H1 (cell line): ENCODE measurements at regions not wholly inside any gene's neighbourhood (a gene's known extent, or its start where the extent isn't known, plus 50 kb on each side); places are given as distances from the start of the nearest gene placed in this dataset.

Source experiments
- CTCF ChIA-PET: fragments of 300-600 bp; sonication (Branson Sonifier 250); formaldehyde crosslinking; loops from one replicate; lab custom pipeline; 2021; ENCODE audit not compliant: partially characterized antibody; lab: Charles Lee
- POLR2A ChIA-PET: fragments of 300-600 bp; sonication (Branson Sonifier 250); formaldehyde crosslinking; loops from one replicate; lab custom pipeline; 2021; ENCODE audit warnings: inconsistent platforms; ENCODE audit not compliant: partially characterized antibody; lab: Charles Lee
- DNase-seq, 2 experiments: peaks; one replicate each; pipeline versions ENCODE4 v3.0.0 to v3.0.0-alpha.2; 2010 to 2022; ENCODE audit warnings: low spot score in 2 of 2, low read depth in 1 of 2, mixed read lengths in 1 of 2
- FAIRE-seq: peaks from 2 replicates; lab custom pipeline; 2011; peaks lifted over from hg19 to GRCh38; lab: Jason Lieb, UNC
- H2AFZ ChIP-seq: 2 replicates; pipeline ENCODE4 v1.8.1; 2012; ENCODE audit warnings: low read length, inconsistent platforms
- H2AK5ac ChIP-seq: 2 replicates; pipeline ENCODE4 v1.6.1; 2013; ENCODE audit warnings: low read depth, low read length
- H2BK120ac ChIP-seq: replicated peaks from 2 replicates; pipeline ENCODE3; 2013; ENCODE audit warnings: low read depth, low read length, inconsistent platforms
- H2BK12ac ChIP-seq: 2 replicates; pipeline ENCODE4 v1.6.1; 2013; ENCODE audit warnings: low read depth, low read length
- H2BK15ac ChIP-seq: 2 replicates; pipeline ENCODE4 v1.6.1; 2013; ENCODE audit warnings: low read length
- H2BK20ac ChIP-seq: 2 replicates; pipeline ENCODE4 v1.6.1; 2013; ENCODE audit warnings: low read length
- H2BK5ac ChIP-seq: 2 replicates; pipeline ENCODE4 v1.6.1; 2013; ENCODE audit warnings: low read depth, low read length
- H3K14ac ChIP-seq: 2 replicates; pipeline ENCODE4 v1.6.1; 2013; ENCODE audit warnings: inconsistent platforms; ENCODE audit not compliant: insufficient read length
- H3K18ac ChIP-seq: 2 replicates; pipeline ENCODE4 v1.6.1; 2013; ENCODE audit warnings: low read length; ENCODE audit errors: extremely low read depth
- H3K23ac ChIP-seq: 2 replicates; pipeline ENCODE4 v1.6.1; 2013; ENCODE audit warnings: inconsistent platforms; ENCODE audit not compliant: insufficient read length
- H3K23me2 ChIP-seq: 2 replicates; pipeline ENCODE4 v1.6.1; 2013; ENCODE audit warnings: low read depth, low read length
- H3K27ac ChIP-seq: 2 replicates; pipeline ENCODE4 v1.6.1; 2011; ENCODE audit warnings: low read depth, low read length, inconsistent platforms
- H3K27me3 ChIP-seq, 4 experiments: replicated peaks in 1 of 4; 1 replicate in 1 of 4; 2 replicates in 3 of 4; pipeline versions ENCODE4 v1.6.1 to v1.8.1; 2011 to 2013; ENCODE audit warnings: low read length in 3 of 4, mild to moderate bottlenecking in 3 of 4, inconsistent platforms in 2 of 4, mixed read lengths in 2 of 4, moderate library complexity in 1 of 4; ENCODE audit not compliant: control insufficient read depth in 3 of 4, insufficient read depth in 3 of 4; ENCODE audit errors: extremely low read depth in 1 of 4
- H3K36me3 ChIP-seq, 4 experiments: 2 replicates each; pipeline versions ENCODE4 v1.6.1 to v1.8.1; 2011 to 2013; ENCODE audit warnings: mild to moderate bottlenecking in 4 of 4, low read length in 3 of 4, moderate library complexity in 2 of 4, control low read depth in 1 of 4, inconsistent platforms in 1 of 4; ENCODE audit not compliant: insufficient read depth in 4 of 4, control insufficient read depth in 2 of 4
- H3K4ac ChIP-seq: replicated peaks from 2 replicates; pipeline ENCODE3; 2013; ENCODE audit warnings: low read length, low read depth, mixed read lengths, inconsistent platforms; ENCODE audit not compliant: insufficient read length
- H3K4me1 ChIP-seq, 4 experiments: replicated peaks in 1 of 4; 1 replicate in 1 of 4; 2 replicates in 3 of 4; pipeline versions ENCODE4 v1.6.1 to v1.8.1; 2011 to 2013; ENCODE audit warnings: low read length in 3 of 4, inconsistent platforms in 2 of 4, mixed read lengths in 1 of 4; ENCODE audit not compliant: insufficient read depth in 4 of 4, control insufficient read depth in 3 of 4
- H3K4me2 ChIP-seq, 2 experiments: 2 replicates each; pipeline versions ENCODE4 v1.6.1 to v1.8.1; 2011 to 2013; ENCODE audit warnings: low read depth in 2 of 2, low read length in 2 of 2, control low read depth in 1 of 2, inconsistent platforms in 1 of 2, mild to moderate bottlenecking in 1 of 2; ENCODE audit not compliant: insufficient read depth in 1 of 2
- H3K4me3 ChIP-seq, 4 experiments: fragments of 200-600, 300-600 bp in 1 of 4; sonication (generic), shearing (Covaris generic), sonication (Bioruptor Twin) in 1 of 4; 2 replicates each; pipeline versions ENCODE4 v1.5.1 to v1.8.1; 2011 to 2016; ENCODE audit warnings: low read length in 4 of 4, low read depth in 3 of 4, control low read depth in 2 of 4, inconsistent platforms in 2 of 4, mild to moderate bottlenecking in 2 of 4, mixed read lengths in 1 of 4, moderate library complexity in 1 of 4; ENCODE audit not compliant: insufficient read depth in 2 of 4; ENCODE audit errors: extremely low read depth in 1 of 4
- H3K56ac ChIP-seq: replicated peaks from 2 replicates; pipeline ENCODE3; 2013; ENCODE audit warnings: low read depth, mild to moderate bottlenecking, mixed read lengths, low read length, inconsistent platforms; ENCODE audit not compliant: insufficient read length
- H3K79me1 ChIP-seq: 2 replicates; pipeline ENCODE4 v1.6.1; 2013; ENCODE audit warnings: low read depth, low read length, control low read depth
- H3K79me2 ChIP-seq, 2 experiments: 2 replicates each; pipeline versions ENCODE4 v1.6.1 to v1.8.1; 2012 to 2013; ENCODE audit warnings: low read length in 2 of 2, mild to moderate bottlenecking in 2 of 2, inconsistent platforms in 1 of 2; ENCODE audit not compliant: insufficient read depth in 2 of 2, control insufficient read depth in 1 of 2
- H3K9ac ChIP-seq, 4 experiments: replicated peaks in 1 of 4; 1 replicate in 1 of 4; 2 replicates in 3 of 4; pipeline versions ENCODE4 v1.6.1 to v1.8.1; 2011 to 2013; ENCODE audit warnings: low read depth in 3 of 4, low read length in 3 of 4, control low read depth in 2 of 4, mild to moderate bottlenecking in 2 of 4, moderate library complexity in 2 of 4, inconsistent platforms in 1 of 4; ENCODE audit errors: extremely low read depth in 1 of 4
- H3K9me3 ChIP-seq, 2 experiments: 2 replicates each; pipeline versions ENCODE4 v1.6.1 to v1.8.1; 2012 to 2013; ENCODE audit warnings: mild to moderate bottlenecking in 2 of 2, moderate library complexity in 2 of 2, control low read depth in 1 of 2, inconsistent platforms in 1 of 2, low read depth in 1 of 2, low read length in 1 of 2, mixed read lengths in 1 of 2; ENCODE audit not compliant: insufficient read depth in 2 of 2
- H4K20me1 ChIP-seq, 2 experiments: replicated peaks in 1 of 2; 2 replicates each; pipeline versions ENCODE3 to v1.8.1; 2011 to 2013; ENCODE audit warnings: inconsistent platforms in 2 of 2, low read length in 2 of 2, mild to moderate bottlenecking in 1 of 2; ENCODE audit not compliant: insufficient read depth in 2 of 2, control insufficient read depth in 1 of 2
- H4K5ac ChIP-seq: 2 replicates; pipeline ENCODE4 v1.6.1; 2013; ENCODE audit warnings: low read length, low read depth, mixed read lengths, inconsistent platforms; ENCODE audit not compliant: insufficient read length
- H4K8ac ChIP-seq: 2 replicates; pipeline ENCODE4 v1.8.0; 2013; ENCODE audit warnings: mild to moderate bottlenecking, moderate library complexity, low read length, inconsistent platforms; ENCODE audit not compliant: insufficient read depth; ENCODE audit errors: extremely low read depth
- H4K91ac ChIP-seq: replicated peaks from 2 replicates; pipeline ENCODE3; 2013; ENCODE audit warnings: low read length, mixed read lengths, inconsistent platforms; ENCODE audit not compliant: insufficient read length
- CHD2 ChIP-seq: IDR thresholded peaks from 2 replicates; pipeline ENCODE4 v1.6.1; 2012; ENCODE audit warnings: low read length, improper control_type of control experiment
- POU5F1 ChIP-seq: IDR thresholded peaks from 2 replicates; pipeline ENCODE4 v1.6.1; 2011; ENCODE audit warnings: low read depth, mild to moderate bottlenecking, low read length, moderate library complexity
- RXRA ChIP-seq: IDR thresholded peaks from 2 replicates; pipeline ENCODE4 v1.6.1; 2011; ENCODE audit warnings: low read depth, mild to moderate bottlenecking, low read length, moderate library complexity; ENCODE audit not compliant: insufficient read depth
- WGBS, 2 experiments: shearing (Covaris generic) in 1 of 2; methylation state at CpG; one replicate each; pipeline versions ENCODE4 v1.1.6 to v1.1.7; 2013 to 2015; ENCODE audit warnings: low lambda C conversion rate in 2 of 2, mixed read lengths in 2 of 2, inconsistent platforms in 1 of 2, low coverage in 1 of 2, missing lambda C conversion rate in 1 of 2; ENCODE audit not compliant: insufficient replicate concordance in 2 of 2, insufficient coverage in 1 of 2, insufficient read length in 1 of 2; ENCODE audit errors: extremely low coverage in 1 of 2, missing lambda C conversion rate in 1 of 2; 5-methylcytosine and 5-hydroxymethylcytosine counted together

DNA sequence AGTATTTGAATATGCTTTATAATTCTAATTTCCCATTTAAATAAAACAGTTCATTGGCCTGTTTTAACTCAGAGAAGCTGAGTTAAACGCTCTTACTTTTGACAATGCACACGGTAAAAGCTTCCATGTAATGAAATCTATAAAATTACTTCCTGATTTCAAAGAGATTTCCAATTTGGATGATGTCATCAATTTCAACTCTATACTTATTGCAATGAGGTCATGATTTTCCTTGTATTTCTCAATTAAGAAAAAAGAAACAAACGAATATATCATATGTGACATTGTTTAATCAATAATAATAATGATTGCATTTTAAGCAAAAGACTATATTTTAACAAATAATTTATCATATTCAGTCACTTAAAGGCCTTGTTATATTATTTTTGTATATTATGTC, 926.1 kb upstream of the MANEA start:
- H3K18ac ChIP-seq: no peak overlapping the region
- no peak overlapping the region for H3K4me2 ChIP-seq
- FAIRE-seq (no peak), DNase-seq (no peak)
- no peak overlapping the region for H2BK120ac ChIP-seq
- no peaks in the 10 kb centered on the region for H4K20me1 ChIP-seq
- no peaks in the 10 kb centered on the region for H3K79me2 ChIP-seq
- H3K56ac ChIP-seq: no peak overlapping the region
- no peak overlapping the region for H4K5ac ChIP-seq
- H2AK5ac ChIP-seq: no peak overlapping the region
- H3K4ac ChIP-seq: no peak overlapping the region
- TF ChIP-seq RXRA (no peak), POU5F1 (no peak), CHD2 (no peak)
- TF ChIP-seq, all 59 proteins: peak for 0
- no peaks in the 10 kb centered on the region for H3K36me3 ChIP-seq
- no peak overlapping the region for H2BK5ac ChIP-seq
- H3K4me3 ChIP-seq: no peak overlapping the region
- no peaks in the 10 kb centered on the region for H3K27me3 ChIP-seq
- H2BK12ac ChIP-seq: no peak overlapping the region
- no peak overlapping the region for H2BK20ac ChIP-seq
- 91% methylated on average over 3 of the region's 3 CpGs; no CpG with 5 or more reads in 1 of the 2 experiments for WGBS, 2 experiments
- CTCF ChIA-PET: interaction anchor here (1.7 kb wide), 1 partner anchor 18 kb away, joined by 3 read pairs; no protein-coding TSS in a partner anchor
- no peak overlapping the region for H3K14ac ChIP-seq
- H4K91ac ChIP-seq: no peak overlapping the region
- no peak overlapping the region for H3K9ac ChIP-seq
- H3K9me3 ChIP-seq: no peaks in the 10 kb centered on the region
- H3K23me2 ChIP-seq: no peaks in the 10 kb centered on the region
- H3K4me1 ChIP-seq: no peaks in the 10 kb centered on the region
- no peak overlapping the region for H3K27ac ChIP-seq
- POLR2A ChIA-PET: no interaction called here
- H2AFZ ChIP-seq: no peak overlapping the region
- no peak overlapping the region for H2BK15ac ChIP-seq
- no peak overlapping the region for H3K23ac ChIP-seq
- H4K8ac ChIP-seq: no peak overlapping the region
- H3K79me1 ChIP-seq: no peaks in the 10 kb centered on the region
